Uterus (tissue), 3 donors: ENCODE measurements at regions not wholly inside any gene's neighbourhood (a gene's known extent, or its start where the extent isn't known, plus 50 kb on each side); places are given as distances from the start of the nearest gene placed in this dataset.

ENCODE experiments used
- DNase-seq, 2 donors: peaks; one replicate each; pipeline ENCODE4 v3.0.0-alpha.2; 2019 to 2020
- H3K27ac ChIP-seq, 2 donors: fragments of 200-600 bp; sonication (generic); 1 replicate in 1 of 2; 2 replicates in 1 of 2; pipeline ENCODE4 v1.5.1; 2016 to 2018
- H3K27me3 ChIP-seq, 2 donors: fragments of 200-600 bp; sonication (generic); one replicate each; pipeline ENCODE4 v1.5.1; 2018 to 2019; ENCODE audit warnings: control low read depth in 1 of 2
- H3K36me3 ChIP-seq, 2 donors: fragments of 200-600 bp; sonication (generic); one replicate each; pipeline ENCODE4 v1.5.1; 2019; ENCODE audit warnings: control low read depth in 1 of 2
- H3K4me1 ChIP-seq, 2 donors: fragments of 200-600 bp; sonication (generic); one replicate each; pipeline ENCODE4 v1.5.1; 2018 to 2019; ENCODE audit warnings: control low read depth in 1 of 2
- H3K4me3 ChIP-seq, 2 donors: fragments of 200-600 bp; sonication (generic); 1 replicate in 1 of 2; 2 replicates in 1 of 2; pipeline ENCODE4 v1.5.1; 2018 to 2019; ENCODE audit warnings: mild to moderate bottlenecking in 1 of 2
- H3K9me3 ChIP-seq, 2 donors: fragments of 200-600 bp; sonication (generic); one replicate each; pipeline ENCODE4 v1.5.1; 2019; ENCODE audit warnings: control low read depth in 1 of 2
- CTCF ChIP-seq, 4 experiments: fragments of 200-600 bp in 2 of 4; fragments of 450-650 bp in 2 of 4; sonication (generic) in 2 of 4; IDR thresholded peaks; one replicate each; pipeline ENCODE4 v1.5.1; 2016 to 2019; ENCODE audit warnings: antibody characterized with exemption in 4 of 4, mild to moderate bottlenecking in 2 of 4, moderate library complexity in 1 of 4
- POLR2A ChIP-seq, 2 donors: fragments of 450-650 bp; IDR thresholded peaks; one replicate each; pipeline ENCODE4 v1.6.1; 2016; ENCODE audit warnings: antibody characterized with exemption in 2 of 2, mild to moderate bottlenecking in 1 of 2, moderate library complexity in 1 of 2
- intact Hi-C: fragments of 100-400 bp; cut with DNase I; formaldehyde crosslinking; loops from one replicate; pipeline ENCODE4 v1.15.1; 2023; ENCODE audit warnings: low total_unique reads
- donor health status: DM: yes; HTN: yes; CAD: no.

GRCh38 chr5:134462047-134462575, 50.4 kb upstream of the CDKN2AIPNL start:
- Histone ChIP-seq H3K27me3 (no peaks in the 10 kb centered on the region), H3K4me1 (no peaks in the 10 kb centered on the region), H3K9me3 (no peaks in the 10 kb centered on the region), H3K36me3 (no peaks in the 10 kb centered on the region), H3K4me3 (no peak overlapping the region), H3K27ac (peak overlapping the region in 1 of 2 donors; percentile 61)
- intact Hi-C loops, result loop anchor here (10.0 kb wide), 1 partner anchor 47 kb away; the partner anchor contains the start of gene CDKN2AIPNL
- peak in 1 of 2 donors; percentile 14 for DNase-seq
- TF ChIP-seq POLR2A (IDR thresholded peaks at IDR 0.05) (no peak), CTCF (IDR thresholded peaks at IDR 0.05) (no peak)
